Astrocyte (in vitro differentiated cells and primary cell): ENCODE measurements at regions not wholly inside any gene's neighbourhood (a gene's known extent, or its start where the extent isn't known, plus 50 kb on each side); places are given as distances from the start of the nearest gene placed in this dataset.
"Not testable (repeated sequence)": the region's sequence is repeated elsewhere in the genome, so short reads cannot be mapped to it uniquely, and the experiment has no call there.

Experiments
- DNase-seq: peaks from one replicate; pipeline ENCODE4 v3.0.0-alpha.2; 2010; ENCODE audit warnings: low read depth
- FAIRE-seq: peaks from 2 replicates; lab custom pipeline; 2011; peaks lifted over from hg19 to GRCh38; lab: Jason Lieb, UNC
- H2AFZ ChIP-seq: 2 replicates; pipeline ENCODE4 v1.6.0; 2012; ENCODE audit warnings: low read depth, low read length, inconsistent platforms
- H3K27ac ChIP-seq: 2 replicates; pipeline ENCODE4 v1.5.1; 2011; ENCODE audit warnings: low read depth, low read length, inconsistent platforms
- H3K27me3 ChIP-seq: 2 replicates; pipeline ENCODE4 v1.6.0; 2011; ENCODE audit warnings: low read length, inconsistent platforms; ENCODE audit not compliant: insufficient read depth
- H3K36me3 ChIP-seq: 2 replicates; pipeline ENCODE4 v1.5.1; 2011; ENCODE audit warnings: low read length, inconsistent platforms; ENCODE audit not compliant: insufficient read depth
- H3K4me1 ChIP-seq: 2 replicates; pipeline ENCODE4 v1.5.1; 2011; ENCODE audit warnings: low read length, inconsistent platforms; ENCODE audit not compliant: insufficient read depth
- H3K4me2 ChIP-seq: 2 replicates; pipeline ENCODE4 v1.6.0; 2012; ENCODE audit warnings: low read length, inconsistent platforms
- H3K4me3 ChIP-seq: 2 replicates; pipeline ENCODE4 v1.5.1; 2011; ENCODE audit warnings: low read depth, mild to moderate bottlenecking, low read length, inconsistent platforms; ENCODE audit not compliant: insufficient read depth
- H3K79me2 ChIP-seq: 2 replicates; pipeline ENCODE4 v1.6.0; 2012; ENCODE audit warnings: mild to moderate bottlenecking, low read length, inconsistent platforms; ENCODE audit not compliant: insufficient read depth
- H3K9ac ChIP-seq: 2 replicates; pipeline ENCODE4 v1.6.0; 2012; ENCODE audit warnings: mild to moderate bottlenecking, low read length, inconsistent platforms
- H3K9me3 ChIP-seq: 2 replicates; pipeline ENCODE4 v1.5.1; 2012; ENCODE audit warnings: low read depth, mild to moderate bottlenecking, low read length, inconsistent platforms; ENCODE audit not compliant: insufficient read depth
- H4K20me1 ChIP-seq: 2 replicates; pipeline ENCODE4 v1.6.0; 2012; ENCODE audit warnings: low read length, inconsistent platforms; ENCODE audit not compliant: insufficient read depth
- H3K27ac Mint-ChIP-seq: one replicate; pipeline ENCODE4 v1.8.0; 2021; ENCODE audit warnings: mild to moderate bottlenecking, mixed read lengths; ENCODE audit not compliant: unreplicated experiment
- H3K27me3 Mint-ChIP-seq: one replicate; pipeline ENCODE4 v1.8.0; 2021; ENCODE audit warnings: low read depth, mixed read lengths; ENCODE audit not compliant: unreplicated experiment
- H3K36me3 Mint-ChIP-seq: one replicate; pipeline ENCODE4 v1.8.0; 2021; ENCODE audit warnings: low read depth, mixed read lengths; ENCODE audit not compliant: unreplicated experiment
- H3K4me1 Mint-ChIP-seq: one replicate; pipeline ENCODE4 v1.8.0; 2021; ENCODE audit warnings: low read depth, mixed read lengths; ENCODE audit not compliant: unreplicated experiment
- H3K4me3 Mint-ChIP-seq: one replicate; pipeline ENCODE4 v1.8.0; 2021; ENCODE audit warnings: mild to moderate bottlenecking, moderate library complexity, mixed read lengths; ENCODE audit not compliant: unreplicated experiment
- H3K9me3 Mint-ChIP-seq: one replicate; pipeline ENCODE4 v1.8.0; 2021; ENCODE audit warnings: mild to moderate bottlenecking, mixed read lengths; ENCODE audit not compliant: unreplicated experiment
- EZH2 ChIP-seq: IDR thresholded peaks from 2 replicates; pipeline ENCODE4 v1.6.1; 2012; ENCODE audit warnings: mild to moderate bottlenecking, low read length, inconsistent platforms; ENCODE audit not compliant: insufficient read depth
- TF ChIP-seq, protein P1 (sequence below): IDR thresholded peaks from 2 replicates; pipeline ENCODE4 v1.5.1; 2011; ENCODE audit warnings: low read depth, mild to moderate bottlenecking, inconsistent platforms, low read length, moderate library complexity; ENCODE audit not compliant: insufficient read depth

DNA sequence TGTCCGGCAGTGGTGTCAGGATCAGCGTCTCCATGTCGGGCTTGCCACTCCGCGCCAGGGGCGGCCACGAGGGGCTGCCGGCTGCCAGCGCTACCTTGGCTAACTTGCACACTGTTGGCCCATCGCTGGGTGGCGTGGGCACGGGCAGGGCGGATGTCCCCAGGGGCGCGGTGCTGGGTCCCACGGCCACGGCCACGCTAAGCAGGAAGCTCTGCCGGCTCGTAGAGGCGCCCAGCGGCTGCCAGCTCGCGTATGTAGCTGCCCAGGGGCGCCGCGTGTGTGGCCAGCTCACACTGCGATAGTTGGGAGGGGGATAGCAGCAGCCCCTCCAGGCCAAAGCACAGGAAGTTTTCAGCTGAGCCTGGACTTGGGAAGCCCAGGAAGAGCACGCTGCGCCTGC is 249.4 kb downstream of the ANKRD30B start:
- Mint-ChIP-seq H3K27ac (no peak overlapping the region), H3K36me3 (no peaks in the 10 kb centered on the region), H3K9me3 (peaks cover 2% of the 10 kb centered on the region), H3K27me3 (peaks cover 3% of the 10 kb centered on the region), H3K4me3 (no peak overlapping the region), H3K4me1 (no peaks in the 10 kb centered on the region)
- Histone ChIP-seq H2AFZ (no peak overlapping the region), H3K4me3 (no peak overlapping the region), H4K20me1 (no peaks in the 10 kb centered on the region), H3K4me1 (no peaks in the 10 kb centered on the region), H3K27me3 (no peaks in the 10 kb centered on the region), H3K4me2 (no peak overlapping the region), H3K36me3 (no peaks in the 10 kb centered on the region), H3K79me2 (no peaks in the 10 kb centered on the region), H3K9me3 (no peaks in the 10 kb centered on the region), H3K27ac (no peak overlapping the region), H3K9ac (no peak overlapping the region)
- TF ChIP-seq, protein P1, sequence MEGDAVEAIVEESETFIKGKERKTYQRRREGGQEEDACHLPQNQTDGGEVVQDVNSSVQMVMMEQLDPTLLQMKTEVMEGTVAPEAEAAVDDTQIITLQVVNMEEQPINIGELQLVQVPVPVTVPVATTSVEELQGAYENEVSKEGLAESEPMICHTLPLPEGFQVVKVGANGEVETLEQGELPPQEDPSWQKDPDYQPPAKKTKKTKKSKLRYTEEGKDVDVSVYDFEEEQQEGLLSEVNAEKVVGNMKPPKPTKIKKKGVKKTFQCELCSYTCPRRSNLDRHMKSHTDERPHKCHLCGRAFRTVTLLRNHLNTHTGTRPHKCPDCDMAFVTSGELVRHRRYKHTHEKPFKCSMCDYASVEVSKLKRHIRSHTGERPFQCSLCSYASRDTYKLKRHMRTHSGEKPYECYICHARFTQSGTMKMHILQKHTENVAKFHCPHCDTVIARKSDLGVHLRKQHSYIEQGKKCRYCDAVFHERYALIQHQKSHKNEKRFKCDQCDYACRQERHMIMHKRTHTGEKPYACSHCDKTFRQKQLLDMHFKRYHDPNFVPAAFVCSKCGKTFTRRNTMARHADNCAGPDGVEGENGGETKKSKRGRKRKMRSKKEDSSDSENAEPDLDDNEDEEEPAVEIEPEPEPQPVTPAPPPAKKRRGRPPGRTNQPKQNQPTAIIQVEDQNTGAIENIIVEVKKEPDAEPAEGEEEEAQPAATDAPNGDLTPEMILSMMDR, result no peak
- TF ChIP-seq EZH2, result no peak
- FAIRE-seq (no peak), DNase-seq (no peak)

GRCh38 chr18:14997899-14998298 is 249.9 kb downstream of the ANKRD30B start:
- FAIRE-seq, H3K9me3 ChIP-seq, H3K36me3 Mint-ChIP-seq, H3K27ac Mint-ChIP-seq, DNase-seq, H3K4me3 ChIP-seq, H3K4me3 Mint-ChIP-seq, H3K79me2 ChIP-seq, H3K4me1 Mint-ChIP-seq, H4K20me1 ChIP-seq, H3K4me2 ChIP-seq, H3K9ac ChIP-seq, H3K36me3 ChIP-seq, H2AFZ ChIP-seq, H3K27me3 ChIP-seq, H3K27ac ChIP-seq, H3K9me3 Mint-ChIP-seq, H3K27me3 Mint-ChIP-seq, H3K4me1 ChIP-seq: not testable (repeated sequence)

DNA sequence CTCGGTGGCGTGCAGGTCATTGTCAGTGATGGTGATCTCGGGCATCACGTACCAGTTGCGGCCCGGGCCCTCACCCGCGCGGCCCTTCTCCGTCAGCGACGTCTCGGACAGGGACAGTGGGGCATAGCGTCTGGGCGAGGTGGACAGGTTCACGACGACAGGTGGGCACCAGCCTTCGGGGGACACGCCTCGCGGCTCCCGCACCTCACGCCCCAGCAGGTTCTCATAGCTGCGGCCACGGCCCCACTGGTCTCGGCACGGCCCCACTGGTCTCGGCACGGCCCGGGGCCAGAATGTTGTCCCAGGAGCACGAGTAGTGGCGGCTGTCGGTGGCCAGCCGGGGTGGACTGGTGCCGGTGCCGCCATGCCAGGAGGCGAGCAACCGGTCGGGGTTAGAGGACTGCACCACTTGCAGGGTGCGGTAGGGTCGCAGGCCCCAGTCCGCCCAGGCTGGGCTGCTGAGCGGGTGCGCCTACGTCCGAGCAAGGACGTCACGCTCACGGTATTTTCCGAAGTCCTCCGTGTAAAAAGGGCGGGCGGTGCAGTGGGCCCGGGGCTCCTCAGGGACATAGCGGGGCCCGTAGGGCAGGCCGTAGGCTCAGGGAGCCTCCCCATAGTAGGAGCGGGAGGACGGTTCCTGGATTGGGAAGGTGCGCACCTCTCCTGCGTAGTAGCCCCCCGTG is 250.5 kb downstream of the ANKRD30B start:
- H3K27me3 Mint-ChIP-seq, H3K27ac ChIP-seq, H3K4me3 Mint-ChIP-seq, H3K9ac ChIP-seq, H3K4me2 ChIP-seq, H3K36me3 Mint-ChIP-seq, H2AFZ ChIP-seq, H3K9me3 ChIP-seq, H3K4me3 ChIP-seq, H3K4me1 ChIP-seq, FAIRE-seq, H3K27me3 ChIP-seq, H3K79me2 ChIP-seq, DNase-seq, H4K20me1 ChIP-seq, H3K9me3 Mint-ChIP-seq, H3K4me1 Mint-ChIP-seq, H3K27ac Mint-ChIP-seq, H3K36me3 ChIP-seq: not testable (repeated sequence)
